ENCODE measurements at regions not wholly inside any gene's neighbourhood (a gene's known extent, or its start where the extent isn't known, plus 50 kb on each side); places are given as distances from the start of the nearest gene placed in this dataset.

- TF ChIP-seq CTCF (IDR thresholded peaks at IDR 0.05; ENCODE audit: low read depth, low read length, missing control alignments): no peak
- no peak for DNase-seq (ENCODE audit: low read depth)
- no peak overlapping the region for H3K4me3 ChIP-seq (ENCODE audit: low read depth, low read length)
- in situ Hi-C loops (cut with HindIII; ENCODE audit: low sequenced_read_pairs): no loop called here
Observed at GRCh38 chr2:104781151-104781550, 72.8 kb upstream of the POU3F3 start.

- TF ChIP-seq CTCF (IDR thresholded peaks at IDR 0.05; ENCODE audit: low read depth, low read length, missing control alignments): no peak
- DNase-seq (ENCODE audit: low read depth): no peak
- H3K4me3 ChIP-seq (ENCODE audit: low read depth, low read length): no peak overlapping the region
- in situ Hi-C loops (cut with HindIII; ENCODE audit: low sequenced_read_pairs): no loop called here
Observed at GRCh38 chr2:104784264-104784663, 69.7 kb upstream of the POU3F3 start.

GRCh38 chr2:104786204-104786603 is 67.7 kb upstream of the POU3F3 start:
- no peak for TF ChIP-seq CTCF (IDR thresholded peaks at IDR 0.05; ENCODE audit: low read depth, low read length, missing control alignments)
- in situ Hi-C loops (cut with HindIII; ENCODE audit: low sequenced_read_pairs): no loop called here
- no peak for DNase-seq (ENCODE audit: low read depth)
- no peak overlapping the region for H3K4me3 ChIP-seq (ENCODE audit: low read depth, low read length)

GRCh38 chr2:104786821-104787220 is 67.1 kb upstream of the POU3F3 start:
- in situ Hi-C loops (cut with HindIII; ENCODE audit: low sequenced_read_pairs): no loop called here
- TF ChIP-seq CTCF (IDR thresholded peaks at IDR 0.05; ENCODE audit: low read depth, low read length, missing control alignments): no peak
- no peak overlapping the region for H3K4me3 ChIP-seq (ENCODE audit: low read depth, low read length)
- DNase-seq (ENCODE audit: low read depth): no peak

GRCh38 chr2:104787298-104788065 is 66.4 kb upstream of the POU3F3 start:
- H3K4me3 ChIP-seq (ENCODE audit: low read depth, low read length): no peak overlapping the region
- TF ChIP-seq CTCF (IDR thresholded peaks at IDR 0.05; ENCODE audit: low read depth, low read length, missing control alignments): no peak
- DNase-seq (ENCODE audit: low read depth): no peak
- in situ Hi-C loops (cut with HindIII; ENCODE audit: low sequenced_read_pairs): no loop called here

- H3K4me3 ChIP-seq (ENCODE audit: low read depth, low read length): no peak overlapping the region
- no peak for TF ChIP-seq CTCF (IDR thresholded peaks at IDR 0.05; ENCODE audit: low read depth, low read length, missing control alignments)
- no peak for DNase-seq (ENCODE audit: low read depth)
- in situ Hi-C loops (cut with HindIII; ENCODE audit: low sequenced_read_pairs): no loop called here
Observed at GRCh38 chr2:104788742-104789455, 65.0 kb upstream of the POU3F3 start.

All from astrocyte of the cerebellum (primary cell).